Left lung (tissue), 4 donors: ENCODE measurements at regions not wholly inside any gene's neighbourhood (a gene's known extent, or its start where the extent isn't known, plus 50 kb on each side); places are given as distances from the start of the nearest gene placed in this dataset.
A peak's percentile ranks its signal among the peaks of the same experiment; 100 is the strongest.

Source experiments
- ATAC-seq: fragments of 200-7000 bp; cut with Tn5 transposase; one replicate; pipeline ENCODE4 v1.9.1; 2020; ENCODE audit warnings: moderate library complexity
- DNase-seq, 4 donors: peaks; one replicate each; pipeline ENCODE4 v3.0.0-alpha.2; 2013 to 2020
- H3K27ac ChIP-seq, 2 donors: fragments of 200-600 bp; sonication (generic) in 1 of 2; one replicate each; pipeline versions ENCODE4 v1.5.0 to v1.8.0; 2020 to 2021
- H3K27me3 ChIP-seq, 2 donors: fragments of 200-600 bp; sonication (generic) in 1 of 2; one replicate each; pipeline versions ENCODE4 v1.5.0 to v1.8.0; 2020 to 2021
- H3K36me3 ChIP-seq, 2 donors: fragments of 200-600 bp; sonication (generic) in 1 of 2; one replicate each; pipeline versions ENCODE4 v1.5.0 to v1.8.0; 2020 to 2021
- H3K4me1 ChIP-seq, 2 donors: fragments of 200-600 bp; one replicate each; pipeline ENCODE4 v1.8.0; 2021
- H3K4me3 ChIP-seq, 2 donors: fragments of 200-600 bp; sonication (generic) in 1 of 2; one replicate each; pipeline versions ENCODE4 v1.5.0 to v1.8.0; 2020 to 2021; ENCODE audit warnings: mild to moderate bottlenecking in 1 of 2
- H3K9me3 ChIP-seq, 2 donors: fragments of 200-600 bp; sonication (generic) in 1 of 2; one replicate each; pipeline versions ENCODE4 v1.5.0 to v1.8.0; 2020 to 2021
- CTCF ChIP-seq, 2 donors: fragments of 200-600 bp; sonication (generic) in 1 of 2; IDR thresholded peaks; one replicate each; pipeline versions ENCODE4 v1.5.0 to v1.8.0; 2021; ENCODE audit warnings: antibody characterized with exemption in 2 of 2
- intact Hi-C, 2 donors: fragments of 100-400 bp; cut with DNase I; formaldehyde crosslinking; loops; one replicate each; pipeline versions ENCODE4 v1.11.2 to v1.14.2; 2022
- donor health status: DM: no; HTN: yes; CAD: no.
- donor health status: DM: no; HTN: no; CAD: no.

GRCh38 chr4:71254451-71255012 lies 84.3 kb upstream of the SLC4A4 start:
- intact Hi-C loops, result no loop called here
- Histone ChIP-seq H3K4me1 (peaks cover 2 to 6% of the 10 kb centered on the region in 2 donors), H3K27ac (no peak overlapping the region), H3K9me3 (no peaks in the 10 kb centered on the region), H3K27me3 (no peaks in the 10 kb centered on the region), H3K36me3 (no peaks in the 10 kb centered on the region), H3K4me3 (no peak overlapping the region)
- ATAC-seq (peak; percentile 59), DNase-seq (no peak)
- TF ChIP-seq CTCF (IDR thresholded peaks at IDR 0.05), result no peak

- H3K4me1 ChIP-seq, result peaks cover 6 to 12% of the 10 kb centered on the region in 2 donors
- H3K9me3 ChIP-seq, result no peaks in the 10 kb centered on the region
- intact Hi-C loops, result no loop called here
- no peak for TF ChIP-seq CTCF (IDR thresholded peaks at IDR 0.05)
- H3K36me3 ChIP-seq, result no peaks in the 10 kb centered on the region
- H3K27me3 ChIP-seq, result no peaks in the 10 kb centered on the region
- ATAC-seq, result no peak
- no peak overlapping the region for H3K27ac ChIP-seq
- no peak for DNase-seq
- H3K4me3 ChIP-seq, result no peak overlapping the region
Observed at GRCh38 chr4:71255976-71256375, 82.8 kb upstream of the SLC4A4 start.

- H3K4me3 ChIP-seq, result no peak overlapping the region
- H3K27ac ChIP-seq, result no peak overlapping the region
- TF ChIP-seq CTCF (IDR thresholded peaks at IDR 0.05), result no peak
- ATAC-seq, result no peak
- DNase-seq, result no peak
- no peaks in the 10 kb centered on the region for H3K36me3 ChIP-seq
- no peaks in the 10 kb centered on the region for H3K9me3 ChIP-seq
- H3K27me3 ChIP-seq, result no peaks in the 10 kb centered on the region
- intact Hi-C loops, result no loop called here
- H3K4me1 ChIP-seq, result peaks cover 6 to 12% of the 10 kb centered on the region in 2 donors
Observed at GRCh38 chr4:71257761-71258160, 81.1 kb upstream of the SLC4A4 start.

- DNase-seq (no peak), ATAC-seq (no peak)
- peaks cover 6 to 12% of the 10 kb centered on the region in 2 donors for H3K4me1 ChIP-seq
- H3K36me3 ChIP-seq, result no peaks in the 10 kb centered on the region
- intact Hi-C loops, result no loop called here
- no peak overlapping the region for H3K4me3 ChIP-seq
- no peaks in the 10 kb centered on the region for H3K27me3 ChIP-seq
- no peak for TF ChIP-seq CTCF (IDR thresholded peaks at IDR 0.05)
- no peak overlapping the region for H3K27ac ChIP-seq
- H3K9me3 ChIP-seq, result no peaks in the 10 kb centered on the region
Observed at GRCh38 chr4:71258323-71258722, 80.5 kb upstream of the SLC4A4 start.

GRCh38 chr4:71259280-71259679 lies 79.5 kb upstream of the SLC4A4 start:
- Histone ChIP-seq H3K4me3 (no peak overlapping the region), H3K36me3 (no peaks in the 10 kb centered on the region), H3K4me1 (peaks cover 3 to 12% of the 10 kb centered on the region in 2 donors), H3K27ac (no peak overlapping the region), H3K27me3 (no peaks in the 10 kb centered on the region), H3K9me3 (no peaks in the 10 kb centered on the region)
- DNase-seq (no peak), ATAC-seq (no peak)
- intact Hi-C loops, result no loop called here
- no peak for TF ChIP-seq CTCF (IDR thresholded peaks at IDR 0.05)
